IMR-90 (cell line): ENCODE measurements at regions not wholly inside any gene's neighbourhood (a gene's known extent, or its start where the extent isn't known, plus 50 kb on each side); places are given as distances from the start of the nearest gene placed in this dataset.

Experiments
- ATAC-seq: fragments of 200-7000 bp; cut with Tn5 transposase; 2 replicates; pipeline ENCODE4 v1.9.1; 2020; ENCODE audit warnings: low read depth, mild to moderate bottlenecking, moderate library complexity
- BruUV-seq: library from RNA; stranded (reverse); fragments of 400-500 nt; replicated peaks from 2 replicates; lab custom pipeline; 2021; lab: Mats Ljungman, UMichigan
- CTCF ChIA-PET: fragments of 300-600 bp; formaldehyde crosslinking; extraction: SDS; loops from one replicate; lab custom pipeline; 2021; ENCODE audit warnings: antibody characterized with exemption; lab: Yijun Ruan, JAX
- POLR2A ChIA-PET: fragments of 300-600 bp; sonication (Branson Sonifier 250); formaldehyde crosslinking; loops from one replicate; lab custom pipeline; 2022; ENCODE audit warnings: antibody characterized with exemption; ENCODE audit not compliant: unreplicated experiment; lab: Charles Lee
- DNase-seq: peaks from one replicate; pipeline ENCODE4 v3.0.0; 2013
- H2AFZ ChIP-seq: replicated peaks from 2 replicates; pipeline ENCODE3; 2013; ENCODE audit warnings: low read length, mild to moderate bottlenecking; ENCODE audit not compliant: poor library complexity
- H2AK5ac ChIP-seq: 2 replicates; pipeline ENCODE4 v1.6.1; 2013; ENCODE audit warnings: low read depth, low read length, inconsistent platforms
- H2AK9ac ChIP-seq: replicated peaks from 2 replicates; pipeline ENCODE3; 2013; ENCODE audit warnings: mild to moderate bottlenecking, low read depth, low read length, moderate library complexity; ENCODE audit not compliant: poor library complexity
- H2BK120ac ChIP-seq: 2 replicates; pipeline ENCODE4 v1.6.1; 2013; ENCODE audit warnings: low read depth, low read length, inconsistent platforms
- H2BK15ac ChIP-seq: 3 replicates; pipeline ENCODE4 v1.6.1; 2013; ENCODE audit warnings: low read depth, low read length, inconsistent platforms
- H2BK20ac ChIP-seq: 2 replicates; pipeline ENCODE4 v1.6.1; 2013; ENCODE audit warnings: low read depth, mild to moderate bottlenecking, inconsistent platforms, low read length, moderate library complexity
- H2BK5ac ChIP-seq: 2 replicates; pipeline ENCODE4 v1.6.1; 2013; ENCODE audit warnings: mild to moderate bottlenecking, low read depth, low read length, inconsistent platforms; ENCODE audit not compliant: poor library complexity, severe bottlenecking
- H3K14ac ChIP-seq: replicated peaks from 2 replicates; pipeline ENCODE4 v1.6.1; 2013; ENCODE audit warnings: low read depth, low read length, inconsistent platforms
- H3K18ac ChIP-seq: 2 replicates; pipeline ENCODE4 v1.6.1; 2013; ENCODE audit warnings: low read depth, low read length, control low read depth
- H3K23ac ChIP-seq: 2 replicates; pipeline ENCODE4 v1.6.1; 2013; ENCODE audit warnings: low read depth, low read length, inconsistent platforms
- H3K27ac ChIP-seq: 2 replicates; pipeline ENCODE4 v1.5.1; 2013; ENCODE audit warnings: mild to moderate bottlenecking, control low read depth, low read length; ENCODE audit not compliant: insufficient read depth
- H3K27me3 ChIP-seq: 2 replicates; pipeline ENCODE4 v1.6.1; 2013; ENCODE audit warnings: low read length; ENCODE audit not compliant: control insufficient read depth, insufficient read depth
- H3K36me3 ChIP-seq: 2 replicates; pipeline ENCODE4 v1.6.1; 2013; ENCODE audit warnings: low read length, mixed read lengths; ENCODE audit not compliant: control insufficient read depth, insufficient read depth
- H3K4ac ChIP-seq: 2 replicates; pipeline ENCODE4 v1.6.1; 2013; ENCODE audit warnings: low read depth, low read length, inconsistent platforms
- H3K4me1 ChIP-seq: 2 replicates; pipeline ENCODE4 v1.6.1; 2013; ENCODE audit warnings: low read length, mixed read lengths; ENCODE audit not compliant: control insufficient read depth, insufficient read depth
- H3K4me2 ChIP-seq: 2 replicates; pipeline ENCODE4 v1.6.1; 2013; ENCODE audit warnings: low read depth, mild to moderate bottlenecking, control low read depth, low read length, moderate library complexity
- H3K4me3 ChIP-seq: 2 replicates; pipeline ENCODE4 v1.5.1; 2013; ENCODE audit warnings: low read depth, mild to moderate bottlenecking, control low read depth, low read length, moderate library complexity; ENCODE audit not compliant: insufficient read depth
- H3K56ac ChIP-seq: 2 replicates; pipeline ENCODE4 v1.6.1; 2013; ENCODE audit warnings: low read length, inconsistent platforms; ENCODE audit not compliant: insufficient read depth; ENCODE audit errors: extremely low read depth
- H3K79me1 ChIP-seq, 2 experiments: 2 replicates each; pipeline ENCODE4 v1.6.1; 2013; ENCODE audit warnings: low read length in 2 of 2, inconsistent platforms in 1 of 2, low read depth in 1 of 2
- H3K9ac ChIP-seq: 2 replicates; pipeline ENCODE4 v1.6.1; 2013; ENCODE audit warnings: low read depth, low read length, control low read depth
- H3K9me1 ChIP-seq: 2 replicates; pipeline ENCODE4 v1.6.1; 2013; ENCODE audit warnings: low read length, inconsistent platforms; ENCODE audit not compliant: insufficient read depth
- H3K9me3 ChIP-seq: 2 replicates; pipeline ENCODE4 v1.6.1; 2013; ENCODE audit warnings: low read length; ENCODE audit not compliant: control insufficient read depth, insufficient read depth
- H4K20me1 ChIP-seq: 2 replicates; pipeline ENCODE4 v1.6.1; 2013; ENCODE audit warnings: low read length, inconsistent platforms; ENCODE audit not compliant: insufficient read depth
- H4K5ac ChIP-seq: 2 replicates; pipeline ENCODE4 v1.6.1; 2013; ENCODE audit warnings: mild to moderate bottlenecking, low read depth, low read length, control low read depth
- H4K8ac ChIP-seq, 2 experiments: 2 replicates each; pipeline ENCODE4 v1.6.1; 2013; ENCODE audit warnings: low read depth in 2 of 2, low read length in 2 of 2, control low read depth in 1 of 2, inconsistent platforms in 1 of 2
- H4K91ac ChIP-seq: 2 replicates; pipeline ENCODE4 v1.6.1; 2013; ENCODE audit warnings: low read depth, low read length, inconsistent platforms; ENCODE audit not compliant: insufficient read depth
- CHD1 ChIP-seq: IDR thresholded peaks from 2 replicates; pipeline ENCODE4 v1.6.1; 2012; ENCODE audit warnings: low read depth, low read length, improper control_type of control experiment
- CTCF ChIP-seq: conservative IDR thresholded peaks from 2 replicates; pipeline ENCODE4 v1.5.1; 2012; ENCODE audit warnings: mild to moderate bottlenecking, low read depth, low read length, improper control_type of control experiment
- ELK1 ChIP-seq: fragments of 150-350 bp; IDR thresholded peaks from 2 replicates; pipeline ENCODE4 v1.6.1; 2016; ENCODE audit warnings: low read depth, mild to moderate bottlenecking, low read length, moderate library complexity, borderline replicate concordance
- FOS ChIP-seq: fragments of 150-350 bp; IDR thresholded peaks from 2 replicates; pipeline ENCODE4 v1.6.1; 2016; ENCODE audit warnings: low read depth, low read length
- MAFK ChIP-seq: IDR thresholded peaks from 2 replicates; pipeline ENCODE4 v1.6.1; 2012; ENCODE audit warnings: low read depth, low read length, improper control_type of control experiment
- MXI1 ChIP-seq: IDR thresholded peaks from 2 replicates; pipeline ENCODE4 v1.6.1; 2012; ENCODE audit warnings: low read depth, mild to moderate bottlenecking, low read length, moderate library complexity, borderline replicate concordance
- POLR2A ChIP-seq: IDR thresholded peaks from 2 replicates; pipeline ENCODE4 v1.6.1; 2012; ENCODE audit warnings: mild to moderate bottlenecking, low read depth, low read length
- SMC3 ChIP-seq: fragments of 150-350 bp; IDR thresholded peaks from 2 replicates; pipeline ENCODE4 v1.6.1; 2016; ENCODE audit warnings: low read depth, mild to moderate bottlenecking, antibody characterized with exemption, low read length, moderate library complexity
- USF2 ChIP-seq: fragments of 150-350 bp; IDR thresholded peaks from 2 replicates; pipeline ENCODE4 v1.6.1; 2017; ENCODE audit warnings: mild to moderate bottlenecking, antibody characterized with exemption, low read length, low read depth
- WGBS, 2 experiments: methylation state at CpG; one replicate each; pipeline versions ENCODE4 v1.1.5 to v1.1.7; 2013; ENCODE audit warnings: missing lambda C conversion rate in 2 of 2; ENCODE audit not compliant: insufficient read length in 1 of 2; ENCODE audit errors: extremely low coverage in 2 of 2; 5-methylcytosine and 5-hydroxymethylcytosine counted together
- dilution Hi-C: fragments of 300-500 bp; cut with HindIII; formaldehyde crosslinking; loops from one replicate; pipeline ENCODE4 v1.14.3; 2018; ENCODE audit warnings: low sequenced_read_pairs; ENCODE audit not compliant: unreplicated experiment
- in situ Hi-C: fragments of 300-500 bp; cut with MboI; formaldehyde crosslinking; loops from 3 replicates; pipeline ENCODE4 v1.14.3; 2019; ENCODE audit warnings: low sequenced_read_pairs, inconsistent platforms, mixed read lengths
- intact Hi-C: fragments of 100-400 bp; cut with micrococcal nuclease; formaldehyde crosslinking; loops from 2 replicates; pipeline ENCODE4 v1.10.0; 2022

- ATAC-seq, result no peak
- no peak overlapping the region for H3K9ac ChIP-seq
- no peaks in the 10 kb centered on the region for H3K79me1 ChIP-seq
- peak overlapping the region; percentile 83 for H2BK20ac ChIP-seq
- peak overlapping the region; percentile 97; the same call in 1 of the 2 replicates for H2BK120ac ChIP-seq
- no peak overlapping the region for H3K27ac ChIP-seq
- H2AK5ac ChIP-seq, result no peak overlapping the region
- H3K4me2 ChIP-seq, result no peak overlapping the region; the same call in 1 of the 2 replicates
- peak overlapping the region; percentile 48; the same call in 1 of the 2 replicates for H3K18ac ChIP-seq
- H4K5ac ChIP-seq, result peak overlapping the region; percentile 80; the same call in 1 of the 2 replicates
- peaks cover 2% of the 10 kb centered on the region; the same call in 1 of the 2 replicates for H3K9me3 ChIP-seq
- dilution Hi-C loops, result no loop called here
- H4K20me1 ChIP-seq, result no peaks in the 10 kb centered on the region
- ChIA-PET POLR2A (no interaction called here), CTCF (interaction anchor here (0.6 to 1.1 kb wide), 3 partner anchors 198 to 580 kb away, joined by 3 read pairs; no protein-coding TSS in a partner anchor)
- H3K9me1 ChIP-seq, result peaks cover 4% of the 10 kb centered on the region; the same call in 1 of the 2 replicates
- intact Hi-C loops, result loop anchor here (2.0 kb wide), 3 partner anchors 111 to 161 kb away; no protein-coding TSS in a partner anchor
- H4K91ac ChIP-seq, result peak overlapping the region; percentile 27; the same call in 1 of the 2 replicates
- no TSS peak for BruUV-seq
- no peak overlapping the region for H3K23ac ChIP-seq
- peaks cover 17% of the 10 kb centered on the region for H3K4me1 ChIP-seq
- peak overlapping the region; percentile 94; the same call in 1 of the 2 replicates for H3K4ac ChIP-seq
- H3K4me3 ChIP-seq, result no peak overlapping the region
- H2AFZ ChIP-seq, result no peak overlapping the region
- H3K56ac ChIP-seq, result no peak overlapping the region
- H3K36me3 ChIP-seq, result no peaks in the 10 kb centered on the region
- TF ChIP-seq CHD1 (no peak), SMC3 (no peak), POLR2A (no peak), USF2 (no peak), MXI1 (no peak), MAFK (no peak), ELK1 (no peak), CTCF (no peak), FOS (no peak)
- in situ Hi-C loops, result loop anchor here (5.0 kb wide), 1 partner anchor 516 kb away; a partner anchor contains a TSS
- DNase-seq, result peak; percentile 51
- no peaks in the 10 kb centered on the region for H3K27me3 ChIP-seq
- H3K14ac ChIP-seq, result peak overlapping the region; percentile 22; the same call in 1 of the 2 replicates
- H2AK9ac ChIP-seq, result no peak overlapping the region
- peak overlapping the region; percentile 93 to 98; a peak in 3 of 4 replicates for H4K8ac ChIP-seq
- peak overlapping the region; percentile 93 for H2BK5ac ChIP-seq
- peak overlapping the region; percentile 31; the same call in 1 of the 3 replicates for H2BK15ac ChIP-seq
- 75% methylated on average over 1 of the region's 6 CpGs; no CpG with 5 or more reads in 1 of the 2 experiments for WGBS, 2 experiments
Observed at GRCh38 chr12:14256121-14256520, 109.4 kb upstream of the ATF7IP start.
